ENCODE measurements at regions not wholly inside any gene's neighbourhood (a gene's known extent, or its start where the extent isn't known, plus 50 kb on each side); places are given as distances from the start of the nearest gene placed in this dataset.

GRCh38 chr3:150216041-150216811, 191.9 kb upstream of the TSC22D2 start:
- TF ChIP-seq USF1 (CRISPR knock-in tag; IDR thresholded peaks at IDR 0.05) (no peak), SP1 (CRISPR knock-in tag; conservative IDR thresholded peaks at IDR 0.05) (no peak), CTCF (IDR thresholded peaks at IDR 0.05) (no peak), STAT6 (CRISPR knock-in tag; conservative IDR thresholded peaks at IDR 0.05; ENCODE audit: low read depth) (no peak)
